GM19099 (cell line): ENCODE measurements at regions not wholly inside any gene's neighbourhood (a gene's known extent, or its start where the extent isn't known, plus 50 kb on each side); places are given as distances from the start of the nearest gene placed in this dataset.

Experiments
- POLR2A ChIP-seq: IDR thresholded peaks from 3 replicates; pipeline ENCODE4 v1.6.1; 2011; ENCODE audit warnings: low read depth; ENCODE audit not compliant: insufficient read length; ENCODE audit errors: extremely low read depth

DNA sequence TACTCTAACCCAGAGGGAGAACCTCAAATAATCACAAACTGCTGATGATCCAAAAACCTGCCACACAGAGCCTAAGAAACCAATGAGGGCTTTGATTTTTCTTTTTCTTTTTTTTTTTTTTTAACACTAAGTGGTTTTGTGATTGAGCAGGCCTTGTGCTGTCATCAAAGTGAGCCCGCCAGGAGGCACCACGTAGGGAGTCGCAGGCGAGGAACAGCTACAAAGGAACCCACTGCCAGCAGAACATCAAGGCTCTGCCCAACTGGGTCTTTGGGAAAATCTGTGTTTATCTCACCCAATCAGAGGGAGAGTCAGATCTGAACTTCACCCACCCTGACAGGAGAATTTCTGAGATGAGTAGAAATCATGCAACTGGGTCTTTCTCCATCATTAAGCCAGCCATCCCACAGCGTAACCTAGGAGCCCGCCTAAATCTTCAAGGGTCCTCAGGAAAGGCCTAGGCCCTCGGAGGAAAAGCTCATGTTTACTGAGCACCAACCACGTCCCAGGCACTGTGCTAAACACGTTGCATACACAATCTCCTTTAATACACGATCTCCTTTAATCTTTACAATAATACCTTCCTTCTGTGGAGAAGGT, 126.9 kb upstream of the FSTL4 start:
- no peak for TF ChIP-seq POLR2A

DNA sequence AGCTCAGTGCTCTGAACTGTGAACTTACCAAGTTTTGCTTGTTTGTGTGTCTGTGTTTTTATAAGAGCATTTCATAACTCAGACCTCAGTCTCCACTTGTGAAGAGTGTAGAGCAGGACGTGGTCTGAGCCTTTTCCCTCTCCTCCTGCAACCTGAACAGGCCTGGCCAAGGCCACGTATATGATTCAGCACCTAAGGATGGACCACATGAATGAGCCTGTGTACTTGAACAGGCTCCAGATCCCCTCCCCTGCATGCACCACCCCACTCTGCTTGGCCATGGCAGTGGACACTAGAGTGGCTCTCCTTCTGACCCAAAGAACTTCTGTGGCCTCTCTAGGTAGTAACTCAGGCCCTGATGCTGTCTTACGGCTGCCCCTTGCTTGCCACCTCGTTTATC, 125.9 kb upstream of the FSTL4 start:
- no peak for TF ChIP-seq POLR2A

DNA sequence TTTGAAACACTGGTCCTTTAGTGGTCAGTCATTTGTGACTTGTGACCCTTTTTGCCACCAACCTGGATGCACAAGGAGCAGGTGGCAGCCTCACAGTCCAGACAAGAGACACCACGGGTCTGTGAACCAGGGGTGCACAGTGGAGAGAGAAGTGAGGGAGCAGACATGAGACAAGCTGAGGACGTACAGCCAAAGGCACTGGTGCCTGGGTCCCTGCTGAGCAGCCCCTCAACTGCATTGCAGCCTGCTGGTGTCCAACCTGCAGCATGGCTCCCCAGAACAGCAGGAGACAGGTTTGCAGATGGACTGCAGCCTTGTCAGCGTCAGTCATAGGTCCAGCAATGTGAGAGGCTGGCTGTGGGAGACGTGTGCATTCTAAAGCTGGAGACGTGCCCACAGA, 124.2 kb upstream of the FSTL4 start:
- TF ChIP-seq POLR2A = no peak

DNA sequence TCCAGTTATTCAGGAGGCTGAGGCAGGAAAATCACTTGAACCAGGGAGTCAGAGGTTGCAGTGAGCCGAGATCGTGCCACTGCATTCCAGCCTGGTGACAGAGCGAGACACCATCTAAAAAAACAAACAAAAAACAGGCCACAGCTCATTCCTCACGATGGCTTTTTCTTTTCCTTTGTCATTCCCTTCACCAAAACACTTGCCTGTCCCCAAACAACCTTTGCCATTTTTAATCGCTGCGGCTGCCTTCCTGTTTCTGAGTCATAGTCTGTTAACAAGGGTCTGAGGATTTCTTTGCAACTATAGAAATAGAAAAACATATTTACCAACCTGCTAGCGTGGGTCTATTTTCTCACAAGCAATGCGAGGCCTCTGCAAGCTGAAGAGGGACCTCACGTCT, 123.0 kb upstream of the FSTL4 start:
- no peak for TF ChIP-seq POLR2A

DNA sequence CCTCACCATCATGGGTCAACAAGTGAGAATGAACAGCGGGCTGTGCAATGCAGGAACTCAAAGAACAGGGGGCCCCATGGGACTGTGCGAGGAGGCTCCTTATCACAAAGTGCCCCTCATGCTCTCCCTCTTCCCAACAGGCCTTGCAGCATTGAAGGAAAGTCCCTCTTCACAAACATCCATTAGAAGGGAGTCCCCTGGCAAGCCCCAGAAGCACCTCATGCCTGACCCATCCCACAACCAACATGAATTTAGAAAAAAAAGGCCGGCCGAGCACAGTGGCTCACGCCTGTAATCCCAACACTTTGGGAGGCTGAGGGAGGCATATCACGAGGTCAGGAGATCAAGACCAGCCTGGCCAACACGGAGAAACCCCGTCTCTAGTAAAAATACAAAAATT, 122.6 kb upstream of the FSTL4 start:
- no peak for TF ChIP-seq POLR2A

DNA sequence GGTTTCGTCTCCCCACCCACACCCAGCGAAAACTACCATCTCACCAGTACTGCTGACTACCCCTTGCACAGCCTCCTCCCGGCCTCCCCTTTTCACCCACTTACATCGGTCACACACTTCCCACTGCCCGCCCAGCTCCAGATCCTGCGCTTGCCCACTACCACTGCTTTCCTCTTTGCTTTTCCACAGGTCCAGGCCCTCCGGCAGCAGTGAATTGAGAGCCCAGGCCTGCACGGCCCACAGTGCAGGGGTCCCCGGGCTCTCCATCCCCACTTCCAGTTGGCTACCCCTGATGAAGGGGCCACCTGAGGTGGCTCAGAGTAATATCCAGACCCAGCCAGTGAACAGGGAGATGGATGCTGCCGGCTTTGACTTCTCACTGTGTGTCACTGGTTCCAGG, 120.2 kb upstream of the FSTL4 start:
- TF ChIP-seq POLR2A = no peak

DNA sequence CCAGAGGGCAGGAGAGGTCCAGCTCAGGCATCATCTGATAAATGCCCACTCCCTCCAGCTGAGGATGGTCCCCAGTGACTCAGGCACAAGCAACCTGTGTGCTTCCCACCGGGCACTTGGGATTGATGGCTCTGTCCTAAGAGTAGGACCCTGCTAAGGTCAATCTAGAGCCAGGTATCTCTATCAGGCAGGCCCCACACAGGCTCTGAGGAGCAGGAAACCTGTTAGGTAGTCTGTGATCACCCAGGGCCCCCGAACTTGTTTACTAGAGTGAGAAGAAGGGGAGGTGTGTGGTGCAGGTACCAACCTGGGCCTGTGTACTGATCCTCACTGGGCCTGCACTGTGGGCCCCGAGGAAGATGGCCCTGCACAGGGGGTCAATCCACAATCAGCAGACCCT, 119.6 kb upstream of the FSTL4 start:
- no peak for TF ChIP-seq POLR2A

DNA sequence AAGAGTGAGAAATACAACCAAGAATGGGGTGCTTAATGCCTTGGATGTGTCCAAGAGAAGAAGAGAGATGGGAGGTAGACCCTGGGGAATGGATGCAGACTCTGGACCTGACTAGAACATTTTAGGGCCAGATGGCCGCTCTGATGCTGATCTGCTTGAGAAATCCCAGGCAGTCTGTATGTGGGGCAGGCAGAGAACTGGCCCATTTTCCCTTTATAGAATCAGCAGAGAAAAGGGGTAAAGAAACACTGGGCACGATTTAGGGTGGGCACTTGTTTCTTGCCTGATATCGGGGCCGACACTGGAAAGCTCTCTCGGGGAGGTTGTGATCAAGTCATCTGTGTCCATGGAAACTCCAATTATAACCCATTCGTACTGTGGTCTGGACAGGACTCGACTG, 118.5 kb upstream of the FSTL4 start:
- TF ChIP-seq POLR2A = no peak

DNA sequence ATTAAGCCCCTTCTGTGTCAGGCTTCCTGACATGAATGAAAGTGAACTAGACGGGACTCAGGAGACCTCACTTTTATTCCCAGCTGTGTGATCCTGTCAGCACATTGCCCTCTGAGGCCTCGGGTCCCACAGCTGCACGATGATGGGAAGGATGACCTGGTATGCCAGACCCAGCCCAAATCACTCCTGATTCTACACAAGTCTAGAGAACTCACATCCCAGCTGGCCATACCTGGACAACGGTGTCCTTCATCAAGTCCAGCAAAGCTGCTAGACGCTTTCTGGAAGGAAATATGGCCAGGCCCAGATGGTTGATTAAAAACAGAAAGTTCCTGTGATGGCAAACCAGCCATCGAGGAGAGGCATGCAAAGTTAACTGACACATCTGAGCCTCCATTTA, 118.0 kb upstream of the FSTL4 start:
- TF ChIP-seq POLR2A = no peak

DNA sequence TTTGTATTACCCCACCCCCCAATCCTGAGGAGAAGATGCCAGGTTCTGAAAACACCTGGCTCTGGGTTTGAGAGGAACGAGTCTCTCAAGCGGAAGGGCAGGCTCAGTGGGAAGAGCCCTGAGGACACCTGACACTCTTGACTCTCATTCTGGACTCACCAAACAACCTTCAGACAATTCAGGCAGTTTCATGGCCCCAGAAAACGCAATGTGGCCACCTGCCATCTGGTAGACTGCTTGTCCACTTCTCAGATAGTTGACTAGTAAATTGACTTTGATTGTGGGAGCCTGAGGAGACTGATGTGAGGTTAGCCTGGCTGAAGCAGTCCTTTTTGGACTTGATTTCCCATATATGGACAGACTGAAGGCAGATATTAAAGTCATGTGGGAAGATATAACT, 117.5 kb upstream of the FSTL4 start:
- TF ChIP-seq POLR2A = no peak

DNA sequence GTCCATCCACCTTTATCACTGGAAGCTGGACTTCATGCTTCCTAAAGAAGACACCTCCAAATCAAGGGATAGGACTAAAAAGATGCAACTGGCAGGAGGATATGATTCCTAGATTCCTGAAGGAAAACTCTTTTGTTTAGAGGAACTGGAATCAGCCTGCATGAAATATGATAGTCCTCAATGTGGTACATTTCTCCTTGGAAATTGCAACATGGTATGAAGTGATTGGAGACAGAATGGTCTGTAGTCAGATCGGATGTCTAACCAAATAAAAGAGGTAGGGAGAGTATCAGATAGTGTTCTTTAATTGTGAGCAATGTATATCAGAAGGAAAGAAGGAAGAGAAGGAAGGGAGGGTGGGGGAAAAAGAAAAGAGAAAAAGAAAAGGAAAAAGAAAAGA, 116.1 kb upstream of the FSTL4 start:
- TF ChIP-seq POLR2A = no peak

DNA sequence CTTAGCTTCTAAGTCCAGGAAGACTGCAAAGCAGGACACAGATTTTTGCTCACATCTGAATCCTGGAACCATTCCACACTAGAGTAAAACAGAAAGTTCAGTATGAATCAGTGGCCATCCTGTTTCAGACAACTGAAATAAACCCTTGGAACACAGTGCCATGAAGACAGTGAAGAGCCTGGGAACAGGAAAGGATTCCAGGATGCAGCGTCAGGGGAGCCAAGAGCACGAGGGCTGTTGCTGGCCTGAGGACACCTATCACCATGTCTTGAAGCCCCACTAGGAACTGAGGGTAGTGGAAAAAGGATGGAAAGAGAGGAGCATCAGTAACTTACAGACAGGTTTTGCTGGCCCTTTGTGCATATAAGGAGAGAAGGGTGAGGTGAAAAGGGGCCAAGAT, 115.3 kb upstream of the FSTL4 start:
- no peak for TF ChIP-seq POLR2A

DNA sequence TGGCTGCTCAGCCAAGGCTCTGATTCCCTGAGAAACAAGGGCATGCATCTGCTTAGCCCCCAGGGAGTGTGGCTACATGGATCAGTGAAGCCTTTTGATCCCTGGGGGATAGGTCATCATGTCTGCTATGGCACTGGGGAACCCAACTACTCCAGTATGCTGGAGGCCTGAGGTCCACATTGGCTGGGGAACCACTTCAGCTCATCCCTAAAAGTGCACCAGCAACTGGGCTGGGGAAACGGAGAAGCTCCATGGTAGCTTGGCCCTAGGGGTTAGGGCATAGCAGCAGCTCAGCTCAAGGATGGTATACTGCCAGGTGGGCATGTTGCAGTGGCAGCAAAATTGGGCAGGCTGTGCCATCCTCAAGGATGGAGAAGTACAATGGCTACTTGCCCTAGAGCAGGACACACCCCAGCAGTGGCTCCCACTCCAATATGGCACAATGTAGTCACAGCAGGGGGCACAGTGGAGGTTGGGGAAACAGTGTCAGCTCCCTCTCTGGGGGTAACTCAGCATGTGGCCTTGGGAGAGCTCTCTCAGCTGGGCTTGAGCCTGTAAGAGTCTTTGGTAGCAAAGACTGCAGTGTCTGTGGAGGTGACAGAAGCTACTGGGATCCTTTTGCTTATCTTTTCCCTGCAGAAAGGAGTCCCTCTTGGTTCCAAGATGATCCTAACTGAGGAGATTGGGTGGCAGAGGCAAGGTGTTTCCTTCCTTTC, 111.5 kb upstream of the FSTL4 start:
- TF ChIP-seq POLR2A = no peak

DNA sequence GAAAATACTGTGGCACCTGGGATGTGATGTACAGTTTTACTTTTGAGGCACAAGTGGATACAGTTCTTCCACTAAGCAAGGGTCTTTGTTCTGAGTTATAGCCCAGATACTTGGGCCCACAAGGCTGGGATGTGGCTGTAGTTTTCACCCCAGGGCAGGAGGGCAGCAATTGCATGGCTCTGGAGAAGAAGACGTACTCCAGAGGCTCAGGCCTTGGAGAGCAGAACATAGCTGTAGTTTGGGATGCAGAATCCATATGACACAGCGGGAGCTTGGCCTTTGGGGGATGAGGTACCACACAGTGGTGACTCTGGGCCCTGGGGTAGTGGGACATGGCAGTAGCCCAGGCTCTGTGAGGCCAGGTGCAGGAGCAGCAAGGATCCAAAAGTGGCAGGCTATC, 110.8 kb upstream of the FSTL4 start:
- no peak for TF ChIP-seq POLR2A

DNA sequence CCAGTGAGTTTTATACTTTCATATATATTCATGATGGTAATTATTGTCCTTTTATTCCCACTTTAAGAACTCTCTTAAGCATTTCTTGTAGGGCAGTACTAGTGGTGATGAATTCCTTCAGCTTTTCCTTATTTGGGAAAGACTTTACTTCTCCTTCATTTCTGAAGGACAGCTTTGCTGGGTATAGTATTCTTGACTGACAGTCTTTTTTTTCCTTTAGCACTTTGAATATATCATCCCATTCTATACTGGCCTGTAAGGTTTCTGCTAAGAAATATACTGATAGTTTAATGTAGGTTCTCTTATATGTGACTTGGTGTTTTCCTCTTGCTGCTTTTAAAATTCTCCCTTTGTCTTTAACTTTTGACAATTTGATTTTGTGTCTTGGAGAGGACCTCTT, 109.0 kb upstream of the FSTL4 start:
- no peak for TF ChIP-seq POLR2A

DNA sequence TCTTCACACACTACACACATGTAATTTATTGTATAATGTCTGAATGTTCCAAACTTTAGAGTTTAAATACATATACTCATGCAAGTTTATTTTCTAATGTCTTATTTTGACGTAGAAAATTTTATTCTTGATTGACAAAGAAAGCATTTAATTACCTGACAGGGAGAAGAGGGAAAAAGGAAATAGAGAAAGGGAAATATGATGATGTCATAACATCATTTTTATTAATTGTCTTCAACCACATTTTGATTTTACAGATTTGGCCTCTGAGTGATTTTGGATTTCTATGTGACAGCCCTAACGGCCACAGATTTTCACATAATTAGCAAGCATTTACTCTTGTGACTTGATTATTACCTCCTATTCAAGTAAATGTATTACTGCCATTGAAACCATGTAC, 106.1 kb upstream of the FSTL4 start:
- no peak for TF ChIP-seq POLR2A
